Type B pancreatic cell (in vitro differentiated cells): ENCODE measurements at regions not wholly inside any gene's neighbourhood (a gene's known extent, or its start where the extent isn't known, plus 50 kb on each side); places are given as distances from the start of the nearest gene placed in this dataset.

Experiments
- DNase-seq: peaks from one replicate; pipeline ENCODE4 v3.0.0; 2021; ENCODE audit warnings: mixed read lengths; ENCODE audit not compliant: unreplicated experiment; ENCODE audit errors: extremely low spot score
- H3K27ac Mint-ChIP-seq: 2 replicates; pipeline ENCODE4 v1.8.0; 2021; ENCODE audit warnings: mild to moderate bottlenecking, mixed read lengths
- H3K27me3 Mint-ChIP-seq: 2 replicates; pipeline ENCODE4 v1.8.0; 2021; ENCODE audit warnings: mixed read lengths
- H3K36me3 Mint-ChIP-seq: 2 replicates; pipeline ENCODE4 v1.8.0; 2021; ENCODE audit warnings: mixed read lengths
- H3K4me1 Mint-ChIP-seq: one replicate; pipeline ENCODE4 v1.8.0; 2021; ENCODE audit warnings: mixed read lengths; ENCODE audit not compliant: unreplicated experiment
- H3K4me3 Mint-ChIP-seq: 2 replicates; pipeline ENCODE4 v1.8.0; 2021; ENCODE audit warnings: mild to moderate bottlenecking, mixed read lengths
- H3K9me3 Mint-ChIP-seq: 2 replicates; pipeline ENCODE4 v1.8.0; 2021; ENCODE audit warnings: mixed read lengths
- TF ChIP-seq, protein P1 (sequence below): fragments of 200-600 bp; sonication (generic); conservative IDR thresholded peaks from 2 replicates; pipeline ENCODE4 v1.5.0; 2021; ENCODE audit warnings: antibody characterized with exemption, mild to moderate bottlenecking

DNA sequence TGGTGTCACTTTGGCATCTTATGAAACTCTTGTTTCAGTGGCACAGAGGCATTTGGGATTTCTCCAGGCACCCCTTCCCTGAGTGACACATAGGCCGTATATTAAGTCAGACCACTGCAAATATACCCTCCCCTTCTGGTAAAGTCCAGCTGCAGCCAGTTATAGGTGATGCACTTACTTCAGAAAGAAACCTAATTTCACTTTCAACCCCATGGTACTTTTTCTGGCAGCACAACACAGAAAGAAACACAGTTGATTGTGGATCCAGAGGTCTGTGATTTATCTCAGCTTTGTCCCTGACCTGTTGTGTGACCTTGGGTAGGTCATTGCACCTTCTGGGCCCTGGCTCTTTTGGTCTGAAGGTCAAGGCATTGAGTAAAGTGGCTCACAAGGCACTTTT, 173.2 kb downstream of the BUB3 start:
- Mint-ChIP-seq H3K27ac (no peak overlapping the region), H3K4me1 (no peaks in the 10 kb centered on the region), H3K4me3 (no peak overlapping the region), H3K27me3 (peaks cover 31% of the 10 kb centered on the region), H3K9me3 (peaks cover 8% of the 10 kb centered on the region), H3K36me3 (no peaks in the 10 kb centered on the region)
- TF ChIP-seq, protein P1, sequence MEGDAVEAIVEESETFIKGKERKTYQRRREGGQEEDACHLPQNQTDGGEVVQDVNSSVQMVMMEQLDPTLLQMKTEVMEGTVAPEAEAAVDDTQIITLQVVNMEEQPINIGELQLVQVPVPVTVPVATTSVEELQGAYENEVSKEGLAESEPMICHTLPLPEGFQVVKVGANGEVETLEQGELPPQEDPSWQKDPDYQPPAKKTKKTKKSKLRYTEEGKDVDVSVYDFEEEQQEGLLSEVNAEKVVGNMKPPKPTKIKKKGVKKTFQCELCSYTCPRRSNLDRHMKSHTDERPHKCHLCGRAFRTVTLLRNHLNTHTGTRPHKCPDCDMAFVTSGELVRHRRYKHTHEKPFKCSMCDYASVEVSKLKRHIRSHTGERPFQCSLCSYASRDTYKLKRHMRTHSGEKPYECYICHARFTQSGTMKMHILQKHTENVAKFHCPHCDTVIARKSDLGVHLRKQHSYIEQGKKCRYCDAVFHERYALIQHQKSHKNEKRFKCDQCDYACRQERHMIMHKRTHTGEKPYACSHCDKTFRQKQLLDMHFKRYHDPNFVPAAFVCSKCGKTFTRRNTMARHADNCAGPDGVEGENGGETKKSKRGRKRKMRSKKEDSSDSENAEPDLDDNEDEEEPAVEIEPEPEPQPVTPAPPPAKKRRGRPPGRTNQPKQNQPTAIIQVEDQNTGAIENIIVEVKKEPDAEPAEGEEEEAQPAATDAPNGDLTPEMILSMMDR, result no peak
- DNase-seq, result no peak

DNA sequence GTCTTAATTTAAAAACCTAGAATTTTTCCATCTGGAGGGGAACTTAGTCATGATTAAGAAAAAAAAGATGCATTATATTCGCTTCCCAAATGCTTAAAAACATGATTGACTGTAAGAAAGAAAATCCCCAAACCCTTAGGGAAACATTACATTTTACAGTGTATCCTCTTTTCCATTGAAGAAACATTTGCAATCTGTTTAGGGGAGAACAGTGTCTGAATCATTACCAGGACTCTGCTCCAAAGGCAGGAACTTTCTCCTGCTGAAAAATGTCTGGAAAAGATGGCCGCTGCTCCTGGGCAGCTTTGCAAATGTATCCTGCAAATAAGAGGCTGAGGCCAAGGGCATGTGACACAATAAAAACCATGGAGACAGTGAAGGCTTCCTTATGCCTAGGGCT, 173.7 kb downstream of the BUB3 start:
- Mint-ChIP-seq H3K27ac (no peak overlapping the region), H3K36me3 (no peaks in the 10 kb centered on the region), H3K27me3 (peaks cover 31% of the 10 kb centered on the region), H3K4me3 (no peak overlapping the region), H3K9me3 (peaks cover 8% of the 10 kb centered on the region), H3K4me1 (no peaks in the 10 kb centered on the region)
- DNase-seq, result no peak
- TF ChIP-seq, protein P1, result no peak

DNA sequence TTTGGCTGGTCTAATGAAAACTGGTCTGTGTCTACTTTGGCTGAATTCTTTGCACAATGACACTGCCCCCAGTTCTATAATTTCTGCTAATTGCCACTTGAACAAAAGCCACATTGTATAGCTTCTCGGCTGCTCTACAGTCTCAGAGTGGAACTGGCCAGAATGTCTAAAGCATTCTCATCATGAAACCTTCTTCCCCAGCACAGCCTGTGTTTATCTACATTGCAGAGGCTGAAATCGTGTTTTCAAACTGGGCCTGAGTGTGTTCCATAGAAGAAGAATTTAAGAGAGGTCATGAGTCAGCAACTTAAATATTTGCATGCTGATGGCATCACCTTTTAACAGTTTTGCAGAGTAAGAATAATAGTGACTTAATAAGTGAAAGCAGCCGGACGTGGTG, 177.2 kb downstream of the BUB3 start:
- H3K4me1 Mint-ChIP-seq, result no peaks in the 10 kb centered on the region
- no peaks in the 10 kb centered on the region for H3K36me3 Mint-ChIP-seq
- no peaks in the 10 kb centered on the region for H3K9me3 Mint-ChIP-seq
- peaks cover 13% of the 10 kb centered on the region for H3K27me3 Mint-ChIP-seq
- no peak overlapping the region for H3K4me3 Mint-ChIP-seq
- no peak for DNase-seq
- TF ChIP-seq, protein P1, result no peak
- H3K27ac Mint-ChIP-seq, result no peak overlapping the region

DNA sequence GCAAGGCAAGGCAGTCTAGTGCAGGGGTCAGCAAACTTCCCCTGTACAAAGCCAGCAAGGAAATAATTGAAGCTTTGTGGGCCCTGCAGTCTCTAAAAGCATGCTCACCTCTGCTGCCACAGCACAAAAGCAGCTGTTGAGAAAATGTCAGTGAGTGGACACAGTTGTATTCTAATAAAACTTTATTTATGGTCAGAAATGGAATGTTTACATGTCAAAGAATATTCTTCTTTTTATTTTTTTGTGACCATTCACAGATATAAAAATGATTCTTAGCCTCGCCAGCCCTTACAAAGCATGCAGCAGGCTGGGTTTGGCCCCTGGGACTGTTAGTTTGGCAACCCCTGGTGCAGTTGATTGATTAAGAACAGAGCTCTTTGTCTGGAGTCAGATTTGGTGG, 192.4 kb downstream of the BUB3 start:
- no peaks in the 10 kb centered on the region for H3K4me1 Mint-ChIP-seq
- H3K4me3 Mint-ChIP-seq, result no peak overlapping the region
- H3K9me3 Mint-ChIP-seq, result no peaks in the 10 kb centered on the region
- no peak overlapping the region for H3K27ac Mint-ChIP-seq
- TF ChIP-seq, protein P1, result no peak
- no peaks in the 10 kb centered on the region for H3K36me3 Mint-ChIP-seq
- no peak for DNase-seq
- peaks cover 17% of the 10 kb centered on the region for H3K27me3 Mint-ChIP-seq

DNA sequence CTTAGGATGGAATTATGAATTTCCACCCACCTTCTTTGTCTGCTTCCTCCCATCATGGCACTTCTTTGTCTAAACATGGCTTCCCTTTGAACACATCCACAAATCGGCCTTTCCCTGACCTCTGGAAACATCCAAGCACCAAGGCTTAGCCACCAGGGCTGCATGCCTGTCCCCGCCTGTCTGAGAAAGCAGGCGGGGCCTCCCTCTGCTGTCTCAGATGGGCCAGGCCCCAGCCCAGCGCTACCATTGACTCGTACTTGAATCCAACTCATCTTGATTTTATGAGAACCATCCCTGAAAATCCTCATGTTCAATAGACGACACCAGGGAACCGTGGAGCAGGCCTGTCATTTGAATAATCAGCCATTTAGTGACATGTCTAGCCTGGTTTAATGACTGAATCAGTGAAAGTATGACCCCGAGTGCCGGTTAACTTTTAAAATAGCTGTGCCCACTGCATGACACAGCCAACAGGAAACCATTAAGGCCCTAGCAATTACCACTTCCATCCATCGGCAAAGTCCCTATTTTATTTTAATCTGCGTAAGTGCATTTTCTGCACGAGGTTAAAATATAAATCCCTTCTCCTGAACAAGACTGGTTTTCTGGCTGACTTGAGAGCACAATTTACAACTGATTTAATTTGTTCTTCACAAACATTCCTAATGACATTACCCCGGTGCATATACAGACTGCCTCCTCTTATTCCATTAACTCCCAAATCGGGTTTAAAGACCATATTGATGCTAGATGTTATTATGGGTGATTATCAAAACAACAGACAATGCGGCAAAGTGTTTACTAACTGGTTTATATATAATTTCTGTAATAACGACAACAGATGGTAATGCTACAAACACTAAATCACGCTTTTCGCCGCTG, 194.7 kb downstream of the BUB3 start:
- no peak overlapping the region for H3K4me3 Mint-ChIP-seq

More for the DNA sequence above, 194.7 kb downstream of the BUB3 start:
- no peak overlapping the region for H3K27ac Mint-ChIP-seq
- H3K27me3 Mint-ChIP-seq, result peaks cover 12% of the 10 kb centered on the region
- DNase-seq, result no peak
- no peaks in the 10 kb centered on the region for H3K4me1 Mint-ChIP-seq
- H3K36me3 Mint-ChIP-seq, result peaks cover 3% of the 10 kb centered on the region
- TF ChIP-seq, protein P1, result no peak
- H3K9me3 Mint-ChIP-seq, result no peaks in the 10 kb centered on the region
